HG02623 (cell line): ENCODE measurements at regions not wholly inside any gene's neighbourhood (a gene's known extent, or its start where the extent isn't known, plus 50 kb on each side); places are given as distances from the start of the nearest gene placed in this dataset.

ENCODE experiments used
- ATAC-seq: cut with Tn5 transposase; IDR thresholded peaks from one replicate; pipeline ENCODE4 v1.9.1; 2021; ENCODE audit warnings: moderate library complexity; ENCODE audit not compliant: unreplicated experiment

- ATAC-seq = no peak
Observed at GRCh38 chrY:15162211-15162610, 637.9 kb downstream of the NLGN4Y start.

GRCh38 chrY:15179890-15180289, 655.6 kb downstream of the NLGN4Y start:
- no peak for ATAC-seq

GRCh38 chrY:15229056-15229455, 704.7 kb downstream of the NLGN4Y start:
- ATAC-seq = no peak

- no peak for ATAC-seq
Observed at GRCh38 chrY:15239596-15240132, 715.3 kb downstream of the NLGN4Y start.

GRCh38 chrY:15259286-15259685, 735.0 kb downstream of the NLGN4Y start:
- ATAC-seq = no peak

GRCh38 chrY:15286572-15286971, 762.2 kb downstream of the NLGN4Y start:
- ATAC-seq = no peak

- ATAC-seq = no peak
Observed at GRCh38 chrY:15289821-15290220, 765.5 kb downstream of the NLGN4Y start.

- ATAC-seq = no peak
Observed at GRCh38 chrY:15292881-15293280, 768.6 kb downstream of the NLGN4Y start.

GRCh38 chrY:15301879-15302278, 777.5 kb downstream of the NLGN4Y start:
- ATAC-seq = no peak

- no peak for ATAC-seq
Observed at GRCh38 chrY:15312166-15312565, 787.8 kb downstream of the NLGN4Y start.

GRCh38 chrY:15324189-15324588, 799.9 kb downstream of the NLGN4Y start:
- ATAC-seq = no peak

GRCh38 chrY:15325201-15325600, 800.9 kb downstream of the NLGN4Y start:
- ATAC-seq = no peak

GRCh38 chrY:15326673-15327072, 802.3 kb downstream of the NLGN4Y start:
- ATAC-seq = no peak

- ATAC-seq = no peak
Observed at GRCh38 chrY:15328848-15329247, 804.5 kb downstream of the NLGN4Y start.

GRCh38 chrY:15343522-15343921, 819.2 kb downstream of the NLGN4Y start:
- ATAC-seq = no peak

- no peak for ATAC-seq
Observed at GRCh38 chrY:15345471-15346155, 821.3 kb downstream of the NLGN4Y start.

- no peak for ATAC-seq
Observed at GRCh38 chrY:15349351-15349750, 825.0 kb downstream of the NLGN4Y start.

GRCh38 chrY:15355321-15355720, 831.0 kb downstream of the NLGN4Y start:
- ATAC-seq = no peak

- ATAC-seq = no peak
Observed at GRCh38 chrY:15360471-15360870, 836.1 kb downstream of the NLGN4Y start.

GRCh38 chrY:15364996-15365395, 840.7 kb downstream of the NLGN4Y start:
- ATAC-seq = no peak

GRCh38 chrY:15368786-15369185, 844.5 kb downstream of the NLGN4Y start:
- no peak for ATAC-seq

GRCh38 chrY:15385178-15385577, 860.8 kb downstream of the NLGN4Y start:
- no peak for ATAC-seq
